Duodenal mucosa (tissue), 2 donors: ENCODE measurements at regions not wholly inside any gene's neighbourhood (a gene's known extent, or its start where the extent isn't known, plus 50 kb on each side); places are given as distances from the start of the nearest gene placed in this dataset.
"Not testable (repeated sequence)": the region's sequence is repeated elsewhere in the genome, so short reads cannot be mapped to it uniquely, and the experiment has no call there.

Experiments
- H3K27ac ChIP-seq: one replicate; pipeline ENCODE4 v1.7.0; 2013; ENCODE audit warnings: low read depth, low read length
- H3K27me3 ChIP-seq, 2 donors: one replicate each; pipeline ENCODE4 v1.7.0; 2013; ENCODE audit warnings: low read length in 2 of 2, control low read depth in 1 of 2; ENCODE audit not compliant: insufficient read depth in 2 of 2, control insufficient read depth in 1 of 2
- H3K36me3 ChIP-seq, 2 donors: one replicate each; pipeline ENCODE4 v1.7.0; 2013; ENCODE audit warnings: low read length in 2 of 2, control low read depth in 1 of 2; ENCODE audit not compliant: insufficient read depth in 2 of 2, control insufficient read depth in 1 of 2
- H3K4me1 ChIP-seq, 2 donors: one replicate each; pipeline ENCODE4 v1.7.0; 2013; ENCODE audit warnings: low read length in 2 of 2, control low read depth in 1 of 2; ENCODE audit not compliant: insufficient read depth in 2 of 2, control insufficient read depth in 1 of 2
- H3K4me3 ChIP-seq, 2 donors: one replicate each; pipeline ENCODE4 v1.7.0; 2013; ENCODE audit warnings: low read length in 2 of 2, low read depth in 1 of 2
- H3K9ac ChIP-seq, 2 donors: one replicate each; pipeline ENCODE4 v1.7.0; 2013; ENCODE audit warnings: low read length in 2 of 2, low read depth in 1 of 2
- H3K9me3 ChIP-seq, 2 donors: one replicate each; pipeline ENCODE4 v1.7.0; 2013; ENCODE audit warnings: low read length in 2 of 2, control low read depth in 1 of 2; ENCODE audit not compliant: control insufficient read depth in 1 of 2

- no peaks in the 10 kb centered on the region for H3K36me3 ChIP-seq
- H3K4me1 ChIP-seq: no peaks in the 10 kb centered on the region
- no peak overlapping the region for H3K9ac ChIP-seq
- H3K9me3 ChIP-seq: peaks cover 0 to 5% of the 10 kb centered on the region in 2 donors
- no peak overlapping the region for H3K27ac ChIP-seq
- no peaks in the 10 kb centered on the region for H3K27me3 ChIP-seq
- H3K4me3 ChIP-seq: no peak overlapping the region
Observed at GRCh38 chr10:131038056-131038455, 273.5 kb downstream of the TCERG1L start.

- Histone ChIP-seq H3K36me3 (no peaks in the 10 kb centered on the region), H3K27ac (no peak overlapping the region), H3K4me3 (no peak overlapping the region), H3K27me3 (no peaks in the 10 kb centered on the region), H3K4me1 (no peaks in the 10 kb centered on the region), H3K9me3 (peaks cover 0 to 5% of the 10 kb centered on the region in 2 donors), H3K9ac (no peak overlapping the region)
Observed at GRCh38 chr10:131041031-131041430, 270.5 kb downstream of the TCERG1L start.

DNA sequence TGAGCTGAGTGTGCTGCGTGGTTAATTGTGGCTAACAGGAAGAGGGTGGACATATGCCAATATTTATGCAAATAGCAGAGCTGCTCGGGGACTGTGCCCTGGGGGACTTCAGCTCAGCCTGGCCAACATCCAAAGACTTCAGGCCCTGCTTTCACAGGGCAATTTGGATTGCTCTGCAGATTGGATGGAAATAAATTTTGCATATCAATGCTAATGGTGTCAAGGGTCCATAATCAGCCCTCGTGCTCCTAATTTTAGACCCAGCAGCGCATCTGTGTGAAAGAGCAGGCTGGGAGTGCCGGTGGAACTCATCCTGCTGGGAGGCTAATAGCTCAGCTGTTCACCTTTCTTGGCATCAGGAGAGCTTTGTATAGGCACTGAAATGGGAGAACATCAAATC lies 270.1 kb downstream of the TCERG1L start:
- Histone ChIP-seq H3K27ac (no peak overlapping the region), H3K9me3 (peaks cover 0 to 5% of the 10 kb centered on the region in 2 donors), H3K27me3 (no peaks in the 10 kb centered on the region), H3K9ac (no peak overlapping the region), H3K4me1 (no peaks in the 10 kb centered on the region), H3K4me3 (no peak overlapping the region), H3K36me3 (no peaks in the 10 kb centered on the region)

- H3K4me3 ChIP-seq, H3K9me3 ChIP-seq, H3K4me1 ChIP-seq, H3K9ac ChIP-seq, H3K27ac ChIP-seq, H3K36me3 ChIP-seq, H3K27me3 ChIP-seq: not testable (repeated sequence)
Observed at GRCh38 chr10:131042015-131042414, 269.5 kb downstream of the TCERG1L start.
